ENCODE measurements at regions not wholly inside any gene's neighbourhood (a gene's known extent, or its start where the extent isn't known, plus 50 kb on each side); places are given as distances from the start of the nearest gene placed in this dataset.

GRCh38 chr5:33170411-33170810 is 270.4 kb upstream of the TARS1 start:
- ChIA-PET CTCF (no interaction called here), POLR2A (no interaction called here)
- no peaks in the 10 kb centered on the region for H3K27me3 Mint-ChIP-seq
- H3K36me3 Mint-ChIP-seq (ENCODE audit: low read depth): no peaks in the 10 kb centered on the region
- H3K27ac Mint-ChIP-seq: no peak overlapping the region
- no peak for DNase-seq
- H3K4me1 Mint-ChIP-seq: no peaks in the 10 kb centered on the region
- peaks cover 11% of the 10 kb centered on the region for H3K9me3 Mint-ChIP-seq
- H3K4me3 Mint-ChIP-seq: no peak overlapping the region

- Mint-ChIP-seq H3K27ac (no peak overlapping the region), H3K27me3 (no peaks in the 10 kb centered on the region), H3K4me1 (no peaks in the 10 kb centered on the region), H3K4me3 (no peak overlapping the region), H3K9me3 (peaks cover 5% of the 10 kb centered on the region), H3K36me3 (ENCODE audit: low read depth) (no peaks in the 10 kb centered on the region)
- DNase-seq: no peak
- ChIA-PET POLR2A (no interaction called here), CTCF (no interaction called here)
Observed at GRCh38 chr5:33174383-33174782, 266.4 kb upstream of the TARS1 start.

GRCh38 chr5:33179301-33179700 is 261.5 kb upstream of the TARS1 start:
- H3K27me3 Mint-ChIP-seq: no peaks in the 10 kb centered on the region
- H3K4me3 Mint-ChIP-seq: no peak overlapping the region
- no peak for DNase-seq
- H3K27ac Mint-ChIP-seq: no peak overlapping the region
- CTCF ChIA-PET: no interaction called here
- H3K4me1 Mint-ChIP-seq: no peaks in the 10 kb centered on the region
- no peaks in the 10 kb centered on the region for H3K9me3 Mint-ChIP-seq
- POLR2A ChIA-PET: no interaction called here
- H3K36me3 Mint-ChIP-seq (ENCODE audit: low read depth): no peaks in the 10 kb centered on the region

- Mint-ChIP-seq H3K27ac (no peak overlapping the region), H3K9me3 (no peaks in the 10 kb centered on the region), H3K27me3 (no peaks in the 10 kb centered on the region), H3K4me1 (no peaks in the 10 kb centered on the region), H3K4me3 (no peak overlapping the region), H3K36me3 (ENCODE audit: low read depth) (no peaks in the 10 kb centered on the region)
- POLR2A ChIA-PET: no interaction called here
- CTCF ChIA-PET: no interaction called here
- no peak for DNase-seq
Observed at GRCh38 chr5:33180900-33181299, 259.9 kb upstream of the TARS1 start.

- Mint-ChIP-seq H3K4me1 (no peaks in the 10 kb centered on the region), H3K36me3 (ENCODE audit: low read depth) (no peaks in the 10 kb centered on the region), H3K27me3 (no peaks in the 10 kb centered on the region), H3K27ac (no peak overlapping the region), H3K9me3 (no peaks in the 10 kb centered on the region), H3K4me3 (no peak overlapping the region)
- DNase-seq: no peak
- ChIA-PET POLR2A (no interaction called here), CTCF (no interaction called here)
Observed at GRCh38 chr5:33182986-33183385, 257.8 kb upstream of the TARS1 start.

- Mint-ChIP-seq H3K27me3 (no peaks in the 10 kb centered on the region), H3K9me3 (no peaks in the 10 kb centered on the region), H3K36me3 (ENCODE audit: low read depth) (no peaks in the 10 kb centered on the region), H3K4me1 (no peaks in the 10 kb centered on the region), H3K27ac (no peak overlapping the region), H3K4me3 (no peak overlapping the region)
- no peak for DNase-seq
- POLR2A ChIA-PET: no interaction called here
- CTCF ChIA-PET: no interaction called here
Observed at GRCh38 chr5:33184367-33184766, 256.4 kb upstream of the TARS1 start.

- no peak overlapping the region for H3K4me3 Mint-ChIP-seq
- H3K27me3 Mint-ChIP-seq: no peaks in the 10 kb centered on the region
- CTCF ChIA-PET: no interaction called here
- POLR2A ChIA-PET: no interaction called here
- no peaks in the 10 kb centered on the region for H3K36me3 Mint-ChIP-seq (ENCODE audit: low read depth)
- H3K27ac Mint-ChIP-seq: no peak overlapping the region
- no peaks in the 10 kb centered on the region for H3K4me1 Mint-ChIP-seq
- peaks cover 5% of the 10 kb centered on the region for H3K9me3 Mint-ChIP-seq
- no peak for DNase-seq
Observed at GRCh38 chr5:33188089-33188488, 252.7 kb upstream of the TARS1 start.

GRCh38 chr5:33194914-33195313 is 245.9 kb upstream of the TARS1 start:
- no peaks in the 10 kb centered on the region for H3K4me1 Mint-ChIP-seq
- no peak overlapping the region for H3K27ac Mint-ChIP-seq
- CTCF ChIA-PET: no interaction called here
- no peaks in the 10 kb centered on the region for H3K27me3 Mint-ChIP-seq
- H3K4me3 Mint-ChIP-seq: no peak overlapping the region
- peaks cover 11% of the 10 kb centered on the region for H3K9me3 Mint-ChIP-seq
- no peaks in the 10 kb centered on the region for H3K36me3 Mint-ChIP-seq (ENCODE audit: low read depth)
- POLR2A ChIA-PET: no interaction called here
- no peak for DNase-seq

GRCh38 chr5:33195431-33196165 is 245.2 kb upstream of the TARS1 start:
- ChIA-PET POLR2A (no interaction called here), CTCF (no interaction called here)
- DNase-seq: no peak
- Mint-ChIP-seq H3K36me3 (ENCODE audit: low read depth) (no peaks in the 10 kb centered on the region), H3K4me1 (no peaks in the 10 kb centered on the region), H3K27ac (no peak overlapping the region), H3K9me3 (peaks cover 11% of the 10 kb centered on the region), H3K27me3 (no peaks in the 10 kb centered on the region), H3K4me3 (no peak overlapping the region)

GRCh38 chr5:33198836-33199235 is 241.9 kb upstream of the TARS1 start:
- ChIA-PET POLR2A (no interaction called here), CTCF (no interaction called here)
- Mint-ChIP-seq H3K4me1 (no peaks in the 10 kb centered on the region), H3K9me3 (peaks cover 6% of the 10 kb centered on the region), H3K36me3 (ENCODE audit: low read depth) (no peaks in the 10 kb centered on the region), H3K4me3 (no peak overlapping the region), H3K27me3 (no peaks in the 10 kb centered on the region), H3K27ac (no peak overlapping the region)
- DNase-seq: no peak

- Mint-ChIP-seq H3K36me3 (ENCODE audit: low read depth) (no peaks in the 10 kb centered on the region), H3K4me3 (no peak overlapping the region), H3K27me3 (no peaks in the 10 kb centered on the region), H3K27ac (no peak overlapping the region), H3K9me3 (peaks cover 2% of the 10 kb centered on the region), H3K4me1 (no peaks in the 10 kb centered on the region)
- POLR2A ChIA-PET: no interaction called here
- CTCF ChIA-PET: no interaction called here
- DNase-seq: no peak
Observed at GRCh38 chr5:33203931-33204330, 236.8 kb upstream of the TARS1 start.

- Mint-ChIP-seq H3K36me3 (ENCODE audit: low read depth) (no peaks in the 10 kb centered on the region), H3K4me1 (no peaks in the 10 kb centered on the region), H3K9me3 (peaks cover 2% of the 10 kb centered on the region), H3K27me3 (no peaks in the 10 kb centered on the region), H3K4me3 (no peak overlapping the region), H3K27ac (no peak overlapping the region)
- POLR2A ChIA-PET: no interaction called here
- CTCF ChIA-PET: no interaction called here
- DNase-seq: no peak
Observed at GRCh38 chr5:33205079-33205478, 235.7 kb upstream of the TARS1 start.

- H3K4me1 Mint-ChIP-seq: no peaks in the 10 kb centered on the region
- no peaks in the 10 kb centered on the region for H3K27me3 Mint-ChIP-seq
- POLR2A ChIA-PET: no interaction called here
- no peaks in the 10 kb centered on the region for H3K36me3 Mint-ChIP-seq (ENCODE audit: low read depth)
- H3K4me3 Mint-ChIP-seq: no peak overlapping the region
- CTCF ChIA-PET: no interaction called here
- no peak for DNase-seq
- no peak overlapping the region for H3K27ac Mint-ChIP-seq
- peaks cover 2% of the 10 kb centered on the region for H3K9me3 Mint-ChIP-seq
Observed at GRCh38 chr5:33205727-33206410, 234.9 kb upstream of the TARS1 start.

GRCh38 chr5:33206962-33207506 is 233.7 kb upstream of the TARS1 start:
- DNase-seq: no peak
- H3K4me3 Mint-ChIP-seq: no peak overlapping the region
- no peak overlapping the region for H3K27ac Mint-ChIP-seq
- no peaks in the 10 kb centered on the region for H3K27me3 Mint-ChIP-seq
- ChIA-PET POLR2A (no interaction called here), CTCF (no interaction called here)
- peaks cover 2% of the 10 kb centered on the region for H3K9me3 Mint-ChIP-seq
- H3K4me1 Mint-ChIP-seq: no peaks in the 10 kb centered on the region
- H3K36me3 Mint-ChIP-seq (ENCODE audit: low read depth): no peaks in the 10 kb centered on the region

Data from activated CD4-positive, alpha-beta memory T cell treated with anti-CD3 and anti-CD28 coated beads, Interleukin-2, amount 10 ng/mL, durations not matched to agents 7 days and 5 days (primary cell).